ENCODE measurements at regions not wholly inside any gene's neighbourhood (a gene's known extent, or its start where the extent isn't known, plus 50 kb on each side); places are given as distances from the start of the nearest gene placed in this dataset.

DNA sequence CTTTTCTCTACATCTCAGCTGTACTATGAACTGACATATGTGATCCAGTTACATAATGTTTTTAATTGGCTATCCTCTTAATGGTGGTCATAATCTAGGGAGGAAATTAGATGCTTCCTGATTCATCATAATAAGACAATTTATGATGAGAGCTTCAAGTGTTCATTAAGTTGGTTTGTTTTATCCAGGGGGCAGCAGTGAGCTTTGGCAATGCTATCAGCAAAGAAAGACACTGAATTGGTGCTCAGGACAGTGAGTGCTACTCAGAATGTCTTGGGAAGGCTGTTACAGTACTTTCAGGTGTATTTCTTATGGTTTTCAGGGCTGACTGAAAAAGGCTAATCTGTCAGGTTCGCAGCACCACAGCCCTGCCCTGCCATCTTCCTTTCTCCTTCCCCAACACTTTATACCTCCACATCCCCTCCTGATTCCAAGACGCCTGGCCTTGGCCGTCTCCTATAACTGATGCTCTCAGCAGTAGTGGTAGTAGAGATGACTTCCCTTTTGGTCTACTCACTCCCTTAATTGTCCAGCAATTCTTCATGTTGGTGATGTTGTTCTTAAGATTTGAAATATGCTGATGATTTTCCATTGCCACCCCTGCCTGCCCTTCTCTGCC is 67.0 kb upstream of the TNFAIP3 start:
- TF ChIP-seq, protein P1, sequence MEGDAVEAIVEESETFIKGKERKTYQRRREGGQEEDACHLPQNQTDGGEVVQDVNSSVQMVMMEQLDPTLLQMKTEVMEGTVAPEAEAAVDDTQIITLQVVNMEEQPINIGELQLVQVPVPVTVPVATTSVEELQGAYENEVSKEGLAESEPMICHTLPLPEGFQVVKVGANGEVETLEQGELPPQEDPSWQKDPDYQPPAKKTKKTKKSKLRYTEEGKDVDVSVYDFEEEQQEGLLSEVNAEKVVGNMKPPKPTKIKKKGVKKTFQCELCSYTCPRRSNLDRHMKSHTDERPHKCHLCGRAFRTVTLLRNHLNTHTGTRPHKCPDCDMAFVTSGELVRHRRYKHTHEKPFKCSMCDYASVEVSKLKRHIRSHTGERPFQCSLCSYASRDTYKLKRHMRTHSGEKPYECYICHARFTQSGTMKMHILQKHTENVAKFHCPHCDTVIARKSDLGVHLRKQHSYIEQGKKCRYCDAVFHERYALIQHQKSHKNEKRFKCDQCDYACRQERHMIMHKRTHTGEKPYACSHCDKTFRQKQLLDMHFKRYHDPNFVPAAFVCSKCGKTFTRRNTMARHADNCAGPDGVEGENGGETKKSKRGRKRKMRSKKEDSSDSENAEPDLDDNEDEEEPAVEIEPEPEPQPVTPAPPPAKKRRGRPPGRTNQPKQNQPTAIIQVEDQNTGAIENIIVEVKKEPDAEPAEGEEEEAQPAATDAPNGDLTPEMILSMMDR (IDR thresholded peaks at IDR 0.05; ENCODE audit: low read depth, low read length, missing input control), result peak; percentile 50
- TF ChIP-seq, protein P2, sequence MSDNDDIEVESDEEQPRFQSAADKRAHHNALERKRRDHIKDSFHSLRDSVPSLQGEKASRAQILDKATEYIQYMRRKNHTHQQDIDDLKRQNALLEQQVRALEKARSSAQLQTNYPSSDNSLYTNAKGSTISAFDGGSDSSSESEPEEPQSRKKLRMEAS (IDR thresholded peaks at IDR 0.05), result no peak
- no peak for TF ChIP-seq RXRA (IDR thresholded peaks at IDR 0.05)
- TF ChIP-seq, protein P3, sequence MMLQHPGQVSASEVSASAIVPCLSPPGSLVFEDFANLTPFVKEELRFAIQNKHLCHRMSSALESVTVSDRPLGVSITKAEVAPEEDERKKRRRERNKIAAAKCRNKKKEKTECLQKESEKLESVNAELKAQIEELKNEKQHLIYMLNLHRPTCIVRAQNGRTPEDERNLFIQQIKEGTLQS (IDR thresholded peaks at IDR 0.05), result no peak
- no peak for TF ChIP-seq GABPA (IDR thresholded peaks at IDR 0.05 in 1 of 2, conservative IDR thresholded peaks at IDR 0.05 in 1 of 2)
- TF ChIP-seq TAF1 (conservative IDR thresholded peaks at IDR 0.05), result no peak
- TF ChIP-seq, protein P4, sequence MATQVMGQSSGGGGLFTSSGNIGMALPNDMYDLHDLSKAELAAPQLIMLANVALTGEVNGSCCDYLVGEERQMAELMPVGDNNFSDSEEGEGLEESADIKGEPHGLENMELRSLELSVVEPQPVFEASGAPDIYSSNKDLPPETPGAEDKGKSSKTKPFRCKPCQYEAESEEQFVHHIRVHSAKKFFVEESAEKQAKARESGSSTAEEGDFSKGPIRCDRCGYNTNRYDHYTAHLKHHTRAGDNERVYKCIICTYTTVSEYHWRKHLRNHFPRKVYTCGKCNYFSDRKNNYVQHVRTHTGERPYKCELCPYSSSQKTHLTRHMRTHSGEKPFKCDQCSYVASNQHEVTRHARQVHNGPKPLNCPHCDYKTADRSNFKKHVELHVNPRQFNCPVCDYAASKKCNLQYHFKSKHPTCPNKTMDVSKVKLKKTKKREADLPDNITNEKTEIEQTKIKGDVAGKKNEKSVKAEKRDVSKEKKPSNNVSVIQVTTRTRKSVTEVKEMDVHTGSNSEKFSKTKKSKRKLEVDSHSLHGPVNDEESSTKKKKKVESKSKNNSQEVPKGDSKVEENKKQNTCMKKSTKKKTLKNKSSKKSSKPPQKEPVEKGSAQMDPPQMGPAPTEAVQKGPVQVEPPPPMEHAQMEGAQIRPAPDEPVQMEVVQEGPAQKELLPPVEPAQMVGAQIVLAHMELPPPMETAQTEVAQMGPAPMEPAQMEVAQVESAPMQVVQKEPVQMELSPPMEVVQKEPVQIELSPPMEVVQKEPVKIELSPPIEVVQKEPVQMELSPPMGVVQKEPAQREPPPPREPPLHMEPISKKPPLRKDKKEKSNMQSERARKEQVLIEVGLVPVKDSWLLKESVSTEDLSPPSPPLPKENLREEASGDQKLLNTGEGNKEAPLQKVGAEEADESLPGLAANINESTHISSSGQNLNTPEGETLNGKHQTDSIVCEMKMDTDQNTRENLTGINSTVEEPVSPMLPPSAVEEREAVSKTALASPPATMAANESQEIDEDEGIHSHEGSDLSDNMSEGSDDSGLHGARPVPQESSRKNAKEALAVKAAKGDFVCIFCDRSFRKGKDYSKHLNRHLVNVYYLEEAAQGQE (IDR thresholded peaks at IDR 0.05), result no peak
- TF ChIP-seq SP1 (IDR thresholded peaks at IDR 0.05), result no peak
- no peak for TF ChIP-seq FOXA1 (IDR thresholded peaks at IDR 0.05)
- TF ChIP-seq JUND (IDR thresholded peaks at IDR 0.05), result no peak
- TF ChIP-seq, protein P5, sequence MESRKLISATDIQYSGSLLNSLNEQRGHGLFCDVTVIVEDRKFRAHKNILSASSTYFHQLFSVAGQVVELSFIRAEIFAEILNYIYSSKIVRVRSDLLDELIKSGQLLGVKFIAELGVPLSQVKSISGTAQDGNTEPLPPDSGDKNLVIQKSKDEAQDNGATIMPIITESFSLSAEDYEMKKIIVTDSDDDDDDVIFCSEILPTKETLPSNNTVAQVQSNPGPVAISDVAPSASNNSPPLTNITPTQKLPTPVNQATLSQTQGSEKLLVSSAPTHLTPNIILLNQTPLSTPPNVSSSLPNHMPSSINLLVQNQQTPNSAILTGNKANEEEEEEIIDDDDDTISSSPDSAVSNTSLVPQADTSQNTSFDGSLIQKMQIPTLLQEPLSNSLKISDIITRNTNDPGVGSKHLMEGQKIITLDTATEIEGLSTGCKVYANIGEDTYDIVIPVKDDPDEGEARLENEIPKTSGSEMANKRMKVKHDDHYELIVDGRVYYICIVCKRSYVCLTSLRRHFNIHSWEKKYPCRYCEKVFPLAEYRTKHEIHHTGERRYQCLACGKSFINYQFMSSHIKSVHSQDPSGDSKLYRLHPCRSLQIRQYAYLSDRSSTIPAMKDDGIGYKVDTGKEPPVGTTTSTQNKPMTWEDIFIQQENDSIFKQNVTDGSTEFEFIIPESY (IDR thresholded peaks at IDR 0.05), result no peak
- TF ChIP-seq YY1 (IDR thresholded peaks at IDR 0.05), result no peak
